HepG2 (cell line): ENCODE measurements at regions not wholly inside any gene's neighbourhood (a gene's known extent, or its start where the extent isn't known, plus 50 kb on each side); places are given as distances from the start of the nearest gene placed in this dataset.

Source experiments
- ATAC-seq: fragments of 200-7000 bp; cut with Tn5 transposase; 3 replicates; pipeline ENCODE4 v1.9.1; 2020; ENCODE audit warnings: mild to moderate bottlenecking, moderate library complexity
- BruUV-seq: library from RNA; stranded (reverse); fragments of 400-500 nt; replicated peaks from 2 replicates; lab custom pipeline; 2021; lab: Mats Ljungman, UMichigan
- CTCF ChIA-PET: fragments of 300-600 bp; formaldehyde crosslinking; extraction: SDS; loops from one replicate; lab custom pipeline; 2021; ENCODE audit warnings: low total read pairs, inconsistent platforms, low intra/inter-chr PET ratio; lab: Yijun Ruan, JAX
- POLR2A ChIA-PET: fragments of 350-600 bp; sonication (Branson Sonifier 250); formaldehyde crosslinking; loops from one replicate; lab custom pipeline; 2020; ENCODE audit warnings: antibody characterized with exemption, inconsistent platforms; lab: Yijun Ruan, JAX
- DNase-seq: peaks from one replicate; pipeline ENCODE4 v3.0.0-alpha.2; 2015; ENCODE audit warnings: low spot score
- FAIRE-seq: peaks from 3 replicates; lab custom pipeline; 2011; peaks lifted over from hg19 to GRCh38; lab: Jason Lieb, UNC
- H2AFZ ChIP-seq: one replicate; pipeline ENCODE4 v1.6.1; 2011; ENCODE audit warnings: low read length, inconsistent platforms
- H3K27ac ChIP-seq: fragments of 300-600 bp; 3 replicates; pipeline ENCODE4 v1.8.0; 2011; ENCODE audit warnings: mixed run types, mild to moderate bottlenecking, mixed read lengths, low read length, inconsistent platforms; ENCODE audit not compliant: insufficient read depth; ENCODE audit errors: extremely low read length
- H3K27me3 ChIP-seq, 2 experiments: fragments of 200-600 bp in 1 of 2; 2 replicates in 1 of 2; 3 replicates in 1 of 2; pipeline versions ENCODE4 v1.6.0 to v1.8.0; 2011; ENCODE audit warnings: low read length in 2 of 2, mild to moderate bottlenecking in 2 of 2, moderate library complexity in 2 of 2, inconsistent platforms in 1 of 2; ENCODE audit not compliant: insufficient read depth in 2 of 2, control insufficient read depth in 1 of 2
- H3K36me3 ChIP-seq, 2 experiments: fragments of 200-600 bp in 1 of 2; replicated peaks in 1 of 2; 2 replicates in 1 of 2; 3 replicates in 1 of 2; pipeline versions ENCODE4 v1.5.1 to v1.8.0; 2011; ENCODE audit warnings: low read length in 2 of 2, inconsistent platforms in 1 of 2; ENCODE audit not compliant: insufficient read depth in 2 of 2, control insufficient read depth in 1 of 2
- H3K4me1 ChIP-seq: 2 replicates; pipeline ENCODE4 v1.5.1; 2012; ENCODE audit warnings: low read length, inconsistent platforms; ENCODE audit not compliant: insufficient read depth
- H3K4me2 ChIP-seq: 2 replicates; pipeline ENCODE4 v1.6.0; 2011; ENCODE audit warnings: low read depth, low read length, inconsistent platforms
- H3K4me3 ChIP-seq, 3 experiments: fragments of 200-600 bp in 1 of 3; sonication (generic), shearing (Covaris generic) in 1 of 3; replicated peaks in 1 of 3; 2 replicates each; pipeline ENCODE4 v1.5.1; 2011 to 2016; ENCODE audit warnings: low read length in 3 of 3, inconsistent platforms in 2 of 3, low read depth in 2 of 3, mild to moderate bottlenecking in 2 of 3, control low read depth in 1 of 3, mixed read lengths in 1 of 3; ENCODE audit not compliant: insufficient read depth in 1 of 3
- H3K79me2 ChIP-seq: one replicate; pipeline ENCODE4 v1.6.1; 2011; ENCODE audit warnings: low read length, inconsistent platforms; ENCODE audit not compliant: insufficient read depth
- H3K9ac ChIP-seq: 2 replicates; pipeline ENCODE4 v1.6.0; 2011; ENCODE audit warnings: mild to moderate bottlenecking, low read depth, low read length, inconsistent platforms; ENCODE audit not compliant: insufficient read depth
- H3K9me3 ChIP-seq: 2 replicates; pipeline ENCODE4 v1.5.1; 2012; ENCODE audit warnings: mild to moderate bottlenecking, low read length
- H4K20me1 ChIP-seq: 2 replicates; pipeline ENCODE4 v1.6.0; 2011; ENCODE audit warnings: inconsistent platforms, mild to moderate bottlenecking, low read length, moderate library complexity; ENCODE audit not compliant: insufficient read depth
- ARNT ChIP-seq: fragments of 450-650 bp; IDR thresholded peaks from 2 replicates; pipeline ENCODE4 v1.6.1; 2017
- CHD2 ChIP-seq: IDR thresholded peaks from 2 replicates; pipeline ENCODE4 v1.6.1; 2011; ENCODE audit warnings: low read depth, low read length, improper control_type of control experiment
- CREB1 ChIP-seq, 2 experiments: fragments of 450-650 bp in 1 of 2; IDR thresholded peaks; 2 replicates each; pipeline ENCODE4 v1.6.1; 2016 to 2017; ENCODE audit warnings: control low read depth in 1 of 2, mild to moderate bottlenecking in 1 of 2, missing compliant biosample characterization in 1 of 2, missing genetic modification characterization in 1 of 2
- DMAP1 ChIP-seq: IDR thresholded peaks from 2 replicates; pipeline ENCODE4 v1.6.1; 2016
- KDM2A ChIP-seq: sonication (generic); formaldehyde crosslinking; IDR thresholded peaks from 2 replicates; pipeline ENCODE4 v1.4.0; 2020; ENCODE audit warnings: low read depth, missing genetic modification reagents, borderline replicate concordance
- TSC22D2 ChIP-seq: sonication (generic); formaldehyde crosslinking; IDR thresholded peaks from 2 replicates; pipeline ENCODE4 v1.5.1; 2020; ENCODE audit warnings: missing genetic modification reagents, mild to moderate bottlenecking, borderline replicate concordance
- ZFAT ChIP-seq: sonication (generic); formaldehyde crosslinking; conservative IDR thresholded peaks from 2 replicates; pipeline ENCODE4 v1.8.1; 2023; ENCODE audit warnings: missing genetic modification reagents, inconsistent platforms
- ZFP41 ChIP-seq: sonication (generic); formaldehyde crosslinking; IDR thresholded peaks from 2 replicates; pipeline ENCODE4 v1.4.0; 2020; ENCODE audit warnings: mild to moderate bottlenecking, missing genetic modification reagents, borderline replicate concordance
- ZFP82 ChIP-seq: sonication (generic); formaldehyde crosslinking; IDR thresholded peaks from 2 replicates; pipeline ENCODE4 v1.5.1; 2020; ENCODE audit warnings: mild to moderate bottlenecking, missing genetic modification reagents, borderline replicate concordance
- ZNF232 ChIP-seq: sonication (generic); formaldehyde crosslinking; IDR thresholded peaks from 2 replicates; pipeline ENCODE4 v1.4.0; 2020; ENCODE audit warnings: missing genetic modification reagents, borderline replicate concordance
- ZNF703 ChIP-seq: sonication (generic); formaldehyde crosslinking; IDR thresholded peaks from 2 replicates; pipeline ENCODE4 v1.5.1; 2020; ENCODE audit warnings: missing genetic modification reagents, mild to moderate bottlenecking, moderate library complexity, borderline replicate concordance
- WGBS: methylation state at CpG from one replicate; pipeline ENCODE4 v1.1.6; 2017; ENCODE audit warnings: low lambda C conversion rate; 5-methylcytosine and 5-hydroxymethylcytosine counted together
- in situ Hi-C: cut with HindIII; loops from 2 replicates; pipeline ENCODE4 v1.10.0; 2017; ENCODE audit warnings: low pct_unique_long_range_greater_than_20kb; ENCODE audit not compliant: extremely low pct_ligation_motif_present
- intact Hi-C: fragments of 100-400 bp; cut with micrococcal nuclease; formaldehyde crosslinking; loops from one replicate; pipeline ENCODE4 v1.10.0; 2022; ENCODE audit not compliant: unreplicated experiment
- TF ChIP-seq, protein P1 (sequence below): sonication (generic); formaldehyde crosslinking; IDR thresholded peaks from 2 replicates; pipeline ENCODE4 v1.9.0; 2022; ENCODE audit warnings: missing genetic modification reagents, mild to moderate bottlenecking, borderline replicate concordance
- TF ChIP-seq, protein P2 (sequence below): IDR thresholded peaks from 2 replicates; pipeline ENCODE4 v1.6.1; 2016; ENCODE audit warnings: control low read depth
- TF ChIP-seq, protein P3 (sequence below): sonication (generic); formaldehyde crosslinking; IDR thresholded peaks from 2 replicates; pipeline ENCODE4 v1.8.1; 2023; ENCODE audit warnings: missing genetic modification reagents, inconsistent platforms, borderline replicate concordance
- TF ChIP-seq, protein P4 (sequence below): sonication (generic); formaldehyde crosslinking; IDR thresholded peaks from 2 replicates; pipeline ENCODE4 v1.8.1; 2022; ENCODE audit warnings: mild to moderate bottlenecking, missing genetic modification reagents

DNA sequence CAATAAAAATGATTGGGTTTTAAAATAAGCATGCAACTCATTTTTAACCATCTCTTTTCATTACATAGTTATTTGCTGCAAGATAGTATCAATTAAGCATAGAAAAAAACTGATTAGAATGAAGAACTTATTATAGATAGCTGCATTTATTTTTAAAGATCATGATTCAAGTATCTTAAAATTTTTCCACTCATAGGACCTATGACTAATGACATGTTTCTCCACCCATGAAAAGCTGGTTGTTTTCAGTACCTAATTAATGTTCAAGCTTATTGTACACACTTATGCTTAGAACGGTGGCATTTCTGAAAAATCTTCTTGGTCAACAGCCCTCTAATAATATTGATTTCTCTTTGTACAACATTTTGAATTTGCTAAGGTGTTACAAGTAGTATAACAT is 193.5 kb upstream of the PITX2 start:
- FAIRE-seq, result no peak
- CTCF ChIA-PET, result no interaction called here
- Histone ChIP-seq H3K4me2 (no peak overlapping the region), H3K79me2 (no peaks in the 10 kb centered on the region), H3K4me1 (no peaks in the 10 kb centered on the region), H3K36me3 (no peaks in the 10 kb centered on the region), H3K9ac (no peak overlapping the region), H3K4me3 (no peak overlapping the region), H3K27me3 (no peaks in the 10 kb centered on the region), H2AFZ (no peak overlapping the region), H4K20me1 (no peaks in the 10 kb centered on the region), H3K9me3 (no peaks in the 10 kb centered on the region), H3K27ac (no peak overlapping the region)
- WGBS, result 0% methylated on average over 1 of the region's 1 CpG
- no peak for TF ChIP-seq ZFAT (CRISPR knock-in tag)
- TF ChIP-seq, protein P1, sequence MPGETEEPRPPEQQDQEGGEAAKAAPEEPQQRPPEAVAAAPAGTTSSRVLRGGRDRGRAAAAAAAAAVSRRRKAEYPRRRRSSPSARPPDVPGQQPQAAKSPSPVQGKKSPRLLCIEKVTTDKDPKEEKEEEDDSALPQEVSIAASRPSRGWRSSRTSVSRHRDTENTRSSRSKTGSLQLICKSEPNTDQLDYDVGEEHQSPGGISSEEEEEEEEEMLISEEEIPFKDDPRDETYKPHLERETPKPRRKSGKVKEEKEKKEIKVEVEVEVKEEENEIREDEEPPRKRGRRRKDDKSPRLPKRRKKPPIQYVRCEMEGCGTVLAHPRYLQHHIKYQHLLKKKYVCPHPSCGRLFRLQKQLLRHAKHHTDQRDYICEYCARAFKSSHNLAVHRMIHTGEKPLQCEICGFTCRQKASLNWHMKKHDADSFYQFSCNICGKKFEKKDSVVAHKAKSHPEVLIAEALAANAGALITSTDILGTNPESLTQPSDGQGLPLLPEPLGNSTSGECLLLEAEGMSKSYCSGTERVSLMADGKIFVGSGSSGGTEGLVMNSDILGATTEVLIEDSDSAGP (CRISPR knock-in tag), result no peak
- TF ChIP-seq ZFP41 (CRISPR knock-in tag), result no peak
- no peak for TF ChIP-seq DMAP1 (CRISPR knock-in tag)
- no peak for ATAC-seq
- in situ Hi-C loops (no loop called here), intact Hi-C loops (no loop called here)
- no TSS peak for BruUV-seq
- POLR2A ChIA-PET, result no interaction called here
- no peak for DNase-seq

DNA sequence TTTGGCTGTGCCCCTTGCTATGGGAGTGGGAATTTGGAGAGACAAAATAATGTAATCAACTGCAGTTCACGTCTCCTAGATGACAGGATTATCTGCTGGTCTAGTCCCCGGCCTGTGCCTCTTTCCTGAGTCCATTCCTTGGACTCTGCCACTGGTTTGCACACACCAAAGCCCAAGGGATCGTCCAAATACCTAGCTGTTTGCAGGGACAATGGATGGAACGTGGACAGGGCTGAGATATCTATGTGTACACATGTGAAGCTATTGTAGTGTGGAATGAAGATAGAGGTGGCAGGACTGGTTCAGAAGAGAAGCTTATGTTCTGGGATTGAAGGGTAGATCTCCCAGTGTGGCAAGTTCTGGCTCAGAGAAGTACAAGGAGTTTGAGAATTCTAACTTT is 198.3 kb upstream of the PITX2 start:
- Histone ChIP-seq H3K4me2 (no peak overlapping the region), H4K20me1 (no peaks in the 10 kb centered on the region), H3K4me1 (no peaks in the 10 kb centered on the region), H3K27me3 (no peaks in the 10 kb centered on the region), H2AFZ (no peak overlapping the region), H3K36me3 (no peaks in the 10 kb centered on the region), H3K9me3 (no peaks in the 10 kb centered on the region), H3K79me2 (no peaks in the 10 kb centered on the region), H3K9ac (no peak overlapping the region), H3K4me3 (no peak overlapping the region), H3K27ac (no peak overlapping the region)
- no peak for ATAC-seq
- in situ Hi-C loops, result no loop called here
- intact Hi-C loops, result no loop called here
- 0% methylated on average over 4 of the region's 4 CpGs for WGBS
- CTCF ChIA-PET, result no interaction called here
- FAIRE-seq, result no peak
- no peak for DNase-seq
- POLR2A ChIA-PET, result no interaction called here
- BruUV-seq, result no TSS peak
- TF ChIP-seq CREB1 (IDR thresholded peaks at IDR 0.05), result no peak
- TF ChIP-seq CREB1 (CRISPR knock-in tag; IDR thresholded peaks at IDR 0.05), result no peak
- no peak for TF ChIP-seq CHD2
- no peak for TF ChIP-seq ARNT
- no peak for TF ChIP-seq ZFP82 (CRISPR knock-in tag)
- TF ChIP-seq, protein P2, sequence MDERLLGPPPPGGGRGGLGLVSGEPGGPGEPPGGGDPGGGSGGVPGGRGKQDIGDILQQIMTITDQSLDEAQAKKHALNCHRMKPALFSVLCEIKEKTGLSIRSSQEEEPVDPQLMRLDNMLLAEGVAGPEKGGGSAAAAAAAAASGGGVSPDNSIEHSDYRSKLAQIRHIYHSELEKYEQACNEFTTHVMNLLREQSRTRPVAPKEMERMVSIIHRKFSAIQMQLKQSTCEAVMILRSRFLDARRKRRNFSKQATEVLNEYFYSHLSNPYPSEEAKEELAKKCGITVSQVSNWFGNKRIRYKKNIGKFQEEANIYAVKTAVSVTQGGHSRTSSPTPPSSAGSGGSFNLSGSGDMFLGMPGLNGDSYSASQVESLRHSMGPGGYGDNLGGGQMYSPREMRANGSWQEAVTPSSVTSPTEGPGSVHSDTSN (CRISPR knock-in tag), result no peak
- no peak for TF ChIP-seq KDM2A (CRISPR knock-in tag)
- TF ChIP-seq ZNF703 (CRISPR knock-in tag), result no peak
- TF ChIP-seq, protein P3, sequence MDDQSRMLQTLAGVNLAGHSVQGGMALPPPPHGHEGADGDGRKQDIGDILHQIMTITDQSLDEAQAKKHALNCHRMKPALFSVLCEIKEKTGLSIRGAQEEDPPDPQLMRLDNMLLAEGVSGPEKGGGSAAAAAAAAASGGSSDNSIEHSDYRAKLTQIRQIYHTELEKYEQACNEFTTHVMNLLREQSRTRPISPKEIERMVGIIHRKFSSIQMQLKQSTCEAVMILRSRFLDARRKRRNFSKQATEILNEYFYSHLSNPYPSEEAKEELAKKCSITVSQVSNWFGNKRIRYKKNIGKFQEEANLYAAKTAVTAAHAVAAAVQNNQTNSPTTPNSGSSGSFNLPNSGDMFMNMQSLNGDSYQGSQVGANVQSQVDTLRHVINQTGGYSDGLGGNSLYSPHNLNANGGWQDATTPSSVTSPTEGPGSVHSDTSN (CRISPR knock-in tag), result no peak
- TF ChIP-seq, protein P4, sequence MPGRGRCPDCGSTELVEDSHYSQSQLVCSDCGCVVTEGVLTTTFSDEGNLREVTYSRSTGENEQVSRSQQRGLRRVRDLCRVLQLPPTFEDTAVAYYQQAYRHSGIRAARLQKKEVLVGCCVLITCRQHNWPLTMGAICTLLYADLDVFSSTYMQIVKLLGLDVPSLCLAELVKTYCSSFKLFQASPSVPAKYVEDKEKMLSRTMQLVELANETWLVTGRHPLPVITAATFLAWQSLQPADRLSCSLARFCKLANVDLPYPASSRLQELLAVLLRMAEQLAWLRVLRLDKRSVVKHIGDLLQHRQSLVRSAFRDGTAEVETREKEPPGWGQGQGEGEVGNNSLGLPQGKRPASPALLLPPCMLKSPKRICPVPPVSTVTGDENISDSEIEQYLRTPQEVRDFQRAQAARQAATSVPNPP (CRISPR knock-in tag), result no peak
- no peak for TF ChIP-seq TSC22D2 (CRISPR knock-in tag)
- no peak for TF ChIP-seq ZNF232 (CRISPR knock-in tag)
